ENCODE measurements at regions not wholly inside any gene's neighbourhood (a gene's known extent, or its start where the extent isn't known, plus 50 kb on each side); places are given as distances from the start of the nearest gene placed in this dataset.

- Mint-ChIP-seq H3K27me3 (peaks cover 13% of the 10 kb centered on the region), H3K4me1 (no peaks in the 10 kb centered on the region), H3K4me3 (no peak overlapping the region), H3K9me3 (ENCODE audit: insufficient read depth) (peaks cover 5% of the 10 kb centered on the region), H3K27ac (no peak overlapping the region)
- intact Hi-C loops (cut with micrococcal nuclease): no loop called here
- DNase-seq: no peak
- no peaks in the 10 kb centered on the region for H3K36me3 ChIP-seq (replicated peaks in 1 of 2; ENCODE audit: control extremely low read depth in 1 of 2, control insufficient read depth in 1 of 2, extremely low read depth in 1 of 2, insufficient read depth in 2 of 2, low read length in 1 of 2)
- no peaks in the 10 kb centered on the region for H4K20me1 ChIP-seq (ENCODE audit: control insufficient read depth, insufficient read depth, low read length, poor library complexity, severe bottlenecking)
- 80% methylated on average over 7 of the region's 10 CpGs for WGBS (ENCODE audit: insufficient coverage)
- ATAC-seq (ENCODE audit: low read depth): no peak
- no peaks in the 10 kb centered on the region for H3K4me1 ChIP-seq (ENCODE audit: control insufficient read depth in 2 of 2, insufficient read depth in 2 of 2, low read length in 2 of 2)
- no peak overlapping the region for H2AFZ ChIP-seq (ENCODE audit: insufficient read depth, low read depth, low read length, poor library complexity, severe bottlenecking)
- H3K9me3 ChIP-seq (ENCODE audit: control extremely low read depth in 1 of 3, control insufficient read depth in 2 of 3, insufficient read depth in 1 of 3, low read length in 2 of 3): peaks cover 0 to 13% (median 0%) of the 10 kb centered on the region in 3 donors
- ChIA-PET POLR2A (no interaction called here), CTCF (no interaction called here)
- TF ChIP-seq EZH2 (IDR thresholded peaks at IDR 0.05; ENCODE audit: borderline replicate concordance, insufficient read depth, low read depth, low read length, poor library complexity, severe bottlenecking): no peak
- no peak for TF ChIP-seq CTCF (IDR thresholded peaks at IDR 0.05)
- no peak overlapping the region for H3K4me2 ChIP-seq (replicated peaks; ENCODE audit: low read depth, low read length, poor library complexity, severe bottlenecking)
- H3K4me3 ChIP-seq (ENCODE audit: control extremely low read depth in 1 of 5, extremely low read depth in 1 of 5, insufficient read depth in 1 of 5, low read depth in 2 of 5, low read length in 4 of 5): no peak overlapping the region
- H3K79me2 ChIP-seq (ENCODE audit: control insufficient read depth, insufficient read depth, low read length): no peaks in the 10 kb centered on the region
- H3K9ac ChIP-seq (ENCODE audit: low read length): no peak overlapping the region
- H3K27ac ChIP-seq (ENCODE audit: low read length in 2 of 2): no peak overlapping the region
- no peaks in the 10 kb centered on the region for H3K27me3 ChIP-seq (replicated peaks in 1 of 4; ENCODE audit: control extremely low read depth in 1 of 4, control insufficient read depth in 3 of 4, insufficient read depth in 4 of 4, low read length in 3 of 4)
Observed at GRCh38 chr22:49276567-49276966, 551.1 kb downstream of the BRD1 start.

- H3K4me3 Mint-ChIP-seq: no peak overlapping the region
- H3K27ac ChIP-seq (ENCODE audit: low read length in 2 of 2): no peak overlapping the region
- POLR2A ChIA-PET: no interaction called here
- intact Hi-C loops (cut with micrococcal nuclease): no loop called here
- no peak overlapping the region for H3K4me2 ChIP-seq (replicated peaks; ENCODE audit: low read depth, low read length, poor library complexity, severe bottlenecking)
- CTCF ChIA-PET: no interaction called here
- no peaks in the 10 kb centered on the region for H3K4me1 ChIP-seq (ENCODE audit: control insufficient read depth in 2 of 2, insufficient read depth in 2 of 2, low read length in 2 of 2)
- no peaks in the 10 kb centered on the region for H4K20me1 ChIP-seq (ENCODE audit: control insufficient read depth, insufficient read depth, low read length, poor library complexity, severe bottlenecking)
- no peaks in the 10 kb centered on the region for H3K79me2 ChIP-seq (ENCODE audit: control insufficient read depth, insufficient read depth, low read length)
- no peak overlapping the region for H3K27ac Mint-ChIP-seq
- TF ChIP-seq CTCF (IDR thresholded peaks at IDR 0.05) (no peak), EZH2 (IDR thresholded peaks at IDR 0.05; ENCODE audit: borderline replicate concordance, insufficient read depth, low read depth, low read length, poor library complexity, severe bottlenecking) (no peak)
- peaks cover 0 to 13% (median 0%) of the 10 kb centered on the region in 4 experiments for H3K27me3 ChIP-seq (replicated peaks in 1 of 4; ENCODE audit: control extremely low read depth in 1 of 4, control insufficient read depth in 3 of 4, insufficient read depth in 4 of 4, low read length in 3 of 4)
- 85% methylated on average over 14 of the region's 16 CpGs for WGBS (ENCODE audit: insufficient coverage)
- H3K9me3 ChIP-seq (ENCODE audit: control extremely low read depth in 1 of 3, control insufficient read depth in 2 of 3, insufficient read depth in 1 of 3, low read length in 2 of 3): peaks cover 0 to 14% (median 0%) of the 10 kb centered on the region in 3 donors
- ATAC-seq (ENCODE audit: low read depth) (no peak), DNase-seq (no peak)
- peaks cover 2% of the 10 kb centered on the region for H3K9me3 Mint-ChIP-seq (ENCODE audit: insufficient read depth)
- H3K36me3 ChIP-seq (replicated peaks in 1 of 2; ENCODE audit: control extremely low read depth in 1 of 2, control insufficient read depth in 1 of 2, extremely low read depth in 1 of 2, insufficient read depth in 2 of 2, low read length in 1 of 2): no peaks in the 10 kb centered on the region
- H2AFZ ChIP-seq (ENCODE audit: insufficient read depth, low read depth, low read length, poor library complexity, severe bottlenecking): no peak overlapping the region
- H3K27me3 Mint-ChIP-seq: peaks cover 16% of the 10 kb centered on the region
- no peak overlapping the region for H3K4me3 ChIP-seq (ENCODE audit: control extremely low read depth in 1 of 5, extremely low read depth in 1 of 5, insufficient read depth in 1 of 5, low read depth in 2 of 5, low read length in 4 of 5)
- H3K9ac ChIP-seq (ENCODE audit: low read length): no peak overlapping the region
- no peaks in the 10 kb centered on the region for H3K4me1 Mint-ChIP-seq
Observed at GRCh38 chr22:49274754-49275380, 552.8 kb downstream of the BRD1 start.
